RWPE2 (cell line): ENCODE measurements at regions not wholly inside any gene's neighbourhood (a gene's known extent, or its start where the extent isn't known, plus 50 kb on each side); places are given as distances from the start of the nearest gene placed in this dataset.

Source experiments
- ATAC-seq: fragments of 200-7000 bp; cut with Tn5 transposase; 3 replicates; pipeline ENCODE4 v1.9.1; 2021; ENCODE audit warnings: low read depth
- DNase-seq: peaks from one replicate; pipeline ENCODE4 v3.0.0-alpha.2; 2020; ENCODE audit warnings: low spot score
- H3K27ac ChIP-seq: fragments of 450-650 bp; 2 replicates; pipeline ENCODE4 v1.5.1; 2017; ENCODE audit warnings: mild to moderate bottlenecking; ENCODE audit not compliant: poor library complexity, severe bottlenecking
- H3K27me3 ChIP-seq: fragments of 250-450 bp; sonication (Bioruptor Pico); 2 replicates; pipeline ENCODE4 v1.5.1; 2021; ENCODE audit warnings: mild to moderate bottlenecking, moderate library complexity; ENCODE audit not compliant: insufficient read depth, poor library complexity, severe bottlenecking
- H3K36me3 ChIP-seq: fragments of 250-450 bp; sonication (Bioruptor Pico); 2 replicates; pipeline ENCODE4 v1.5.1; 2020; ENCODE audit warnings: low read depth, mild to moderate bottlenecking, moderate library complexity
- H3K4me1 ChIP-seq: fragments of 250-450 bp; sonication (Bioruptor Pico); 2 replicates; pipeline ENCODE4 v1.5.1; 2021; ENCODE audit warnings: mild to moderate bottlenecking, moderate library complexity; ENCODE audit not compliant: insufficient read depth, poor library complexity, severe bottlenecking
- H3K4me3 ChIP-seq: fragments of 250-450 bp; sonication (Bioruptor Pico); 2 replicates; pipeline ENCODE4 v1.5.1; 2021; ENCODE audit warnings: mild to moderate bottlenecking, moderate library complexity; ENCODE audit not compliant: severe bottlenecking
- H3K9me3 ChIP-seq: fragments of 250-450 bp; sonication (Bioruptor Pico); 2 replicates; pipeline ENCODE4 v1.5.1; 2021; ENCODE audit warnings: mild to moderate bottlenecking, moderate library complexity; ENCODE audit not compliant: severe bottlenecking
- TF ChIP-seq, protein P1 (sequence below): fragments of 450-650 bp; IDR thresholded peaks from one replicate; pipeline ENCODE4 v1.5.1; 2017; ENCODE audit warnings: mild to moderate bottlenecking, moderate library complexity; ENCODE audit not compliant: poor library complexity, severe bottlenecking

GRCh38 chr20:39853636-39854035, 835.4 kb downstream of the MAFB start:
- Histone ChIP-seq H3K36me3 (no peaks in the 10 kb centered on the region), H3K27ac (no peak overlapping the region), H3K9me3 (no peaks in the 10 kb centered on the region), H3K4me1 (no peaks in the 10 kb centered on the region), H3K4me3 (no peak overlapping the region), H3K27me3 (no peaks in the 10 kb centered on the region)
- TF ChIP-seq, protein P1, sequence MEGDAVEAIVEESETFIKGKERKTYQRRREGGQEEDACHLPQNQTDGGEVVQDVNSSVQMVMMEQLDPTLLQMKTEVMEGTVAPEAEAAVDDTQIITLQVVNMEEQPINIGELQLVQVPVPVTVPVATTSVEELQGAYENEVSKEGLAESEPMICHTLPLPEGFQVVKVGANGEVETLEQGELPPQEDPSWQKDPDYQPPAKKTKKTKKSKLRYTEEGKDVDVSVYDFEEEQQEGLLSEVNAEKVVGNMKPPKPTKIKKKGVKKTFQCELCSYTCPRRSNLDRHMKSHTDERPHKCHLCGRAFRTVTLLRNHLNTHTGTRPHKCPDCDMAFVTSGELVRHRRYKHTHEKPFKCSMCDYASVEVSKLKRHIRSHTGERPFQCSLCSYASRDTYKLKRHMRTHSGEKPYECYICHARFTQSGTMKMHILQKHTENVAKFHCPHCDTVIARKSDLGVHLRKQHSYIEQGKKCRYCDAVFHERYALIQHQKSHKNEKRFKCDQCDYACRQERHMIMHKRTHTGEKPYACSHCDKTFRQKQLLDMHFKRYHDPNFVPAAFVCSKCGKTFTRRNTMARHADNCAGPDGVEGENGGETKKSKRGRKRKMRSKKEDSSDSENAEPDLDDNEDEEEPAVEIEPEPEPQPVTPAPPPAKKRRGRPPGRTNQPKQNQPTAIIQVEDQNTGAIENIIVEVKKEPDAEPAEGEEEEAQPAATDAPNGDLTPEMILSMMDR, result no peak
- DNase-seq (no peak), ATAC-seq (0 out of 3 replicates have a peak, but pooled peaks have one; percentile 25)

DNA sequence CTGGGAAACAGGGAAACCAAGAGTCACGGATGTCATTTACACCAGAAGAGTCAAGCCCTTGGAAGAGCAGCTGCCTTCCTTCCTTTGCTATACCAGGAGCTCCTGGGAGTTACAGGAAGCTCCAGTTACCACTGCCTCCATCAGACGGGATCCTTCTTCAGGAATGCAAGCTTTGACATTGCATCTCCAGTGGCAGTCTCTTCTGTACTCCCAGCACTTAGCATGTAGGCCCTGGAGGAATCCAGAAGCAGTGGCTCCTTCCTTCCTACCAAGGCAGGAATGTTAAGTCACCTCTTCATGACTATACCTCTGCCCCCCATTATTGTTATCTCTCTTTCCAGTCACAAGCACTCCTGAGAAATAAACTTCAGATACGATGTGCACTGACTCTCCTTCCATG, 836.0 kb downstream of the MAFB start:
- Histone ChIP-seq H3K4me1 (no peaks in the 10 kb centered on the region), H3K36me3 (no peaks in the 10 kb centered on the region), H3K4me3 (no peak overlapping the region), H3K9me3 (no peaks in the 10 kb centered on the region), H3K27ac (no peak overlapping the region), H3K27me3 (no peaks in the 10 kb centered on the region)
- DNase-seq (no peak), ATAC-seq (no peak)
- TF ChIP-seq, protein P1, result no peak

DNA sequence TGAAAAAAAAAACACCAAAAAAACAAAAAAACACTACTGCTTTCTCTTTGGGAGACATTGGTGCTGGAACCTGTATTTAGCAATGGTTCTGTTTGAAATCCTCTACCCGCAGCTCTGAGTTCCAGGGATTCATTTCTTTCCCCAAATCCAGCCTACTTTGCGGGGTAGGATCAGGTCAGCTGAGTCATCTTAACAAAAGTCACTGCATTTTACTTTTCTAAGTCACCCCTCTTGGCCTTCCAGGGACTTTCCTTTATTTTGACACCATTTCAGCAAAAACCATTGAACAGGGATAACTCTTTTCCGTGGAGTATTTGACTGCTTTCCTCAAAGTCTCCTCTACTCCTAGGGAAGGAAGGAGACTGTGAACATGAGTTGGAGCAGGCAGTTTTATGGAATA, 837.6 kb downstream of the MAFB start:
- Histone ChIP-seq H3K9me3 (no peaks in the 10 kb centered on the region), H3K4me3 (no peak overlapping the region), H3K36me3 (no peaks in the 10 kb centered on the region), H3K27ac (no peak overlapping the region), H3K4me1 (no peaks in the 10 kb centered on the region), H3K27me3 (no peaks in the 10 kb centered on the region)
- TF ChIP-seq, protein P1, result no peak
- DNase-seq (no peak), ATAC-seq (no peak)

- Histone ChIP-seq H3K9me3 (no peaks in the 10 kb centered on the region), H3K36me3 (no peaks in the 10 kb centered on the region)
- no peak for ATAC-seq
These were observed 838.2 kb downstream of the MAFB start for GRCh38 chr20:39850821-39851330.

DNA sequence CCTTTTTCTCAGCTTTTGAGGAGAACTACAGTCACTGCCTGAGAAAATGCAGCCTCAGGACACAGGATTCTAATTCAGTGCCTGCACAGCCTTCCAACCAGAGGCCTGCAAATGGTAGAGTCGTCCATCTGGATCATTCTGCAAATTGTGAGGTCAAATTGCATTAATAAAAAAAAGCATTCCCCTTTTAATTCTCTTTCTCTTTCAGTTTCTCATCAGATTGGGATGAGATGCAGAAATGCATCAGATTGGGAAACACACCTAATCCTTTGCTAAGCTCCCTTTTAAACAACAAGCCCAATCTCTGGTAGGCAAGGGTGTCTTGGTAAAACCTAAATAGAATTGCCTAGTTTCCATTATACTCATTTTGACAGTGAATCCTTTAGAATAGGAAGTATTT, 838.8 kb downstream of the MAFB start:
- no peaks in the 10 kb centered on the region for H3K36me3 ChIP-seq
- H3K9me3 ChIP-seq, result no peaks in the 10 kb centered on the region
- no peak for DNase-seq
- no peak overlapping the region for H3K4me3 ChIP-seq
- no peak overlapping the region for H3K27ac ChIP-seq
- TF ChIP-seq, protein P1, result no peak
- ATAC-seq, result no peak
- H3K27me3 ChIP-seq, result no peaks in the 10 kb centered on the region
- H3K4me1 ChIP-seq, result no peaks in the 10 kb centered on the region

More at GRCh38 chr20:39850821-39851330, 838.2 kb downstream of the MAFB start:
- DNase-seq, result no peak
- no peak overlapping the region for H3K4me3 ChIP-seq
- H3K27ac ChIP-seq, result no peak overlapping the region
- TF ChIP-seq, protein P1, result no peak
- H3K27me3 ChIP-seq, result no peaks in the 10 kb centered on the region
- no peaks in the 10 kb centered on the region for H3K4me1 ChIP-seq
